H1 (cell line): ENCODE measurements at regions not wholly inside any gene's neighbourhood (a gene's known extent, or its start where the extent isn't known, plus 50 kb on each side); places are given as distances from the start of the nearest gene placed in this dataset.

ENCODE experiments used
- BACH1 ChIP-seq: IDR thresholded peaks from 2 replicates; pipeline ENCODE4 v1.6.1; 2012; ENCODE audit warnings: low read length, improper control_type of control experiment
- GABPA ChIP-seq: IDR thresholded peaks from 2 replicates; pipeline ENCODE4 v1.6.1; 2011; ENCODE audit warnings: mild to moderate bottlenecking, low read length, moderate library complexity, borderline replicate concordance; ENCODE audit not compliant: insufficient read depth
- NANOG ChIP-seq: IDR thresholded peaks from 2 replicates; pipeline ENCODE4 v1.6.1; 2011; ENCODE audit warnings: low read length, low read depth, mild to moderate bottlenecking, inconsistent platforms; ENCODE audit not compliant: insufficient read depth, poor library complexity, severe bottlenecking
- TF ChIP-seq, protein P1 (sequence below), 3 experiments: IDR thresholded peaks; 1 replicate in 2 of 3; 2 replicates in 1 of 3; pipeline versions ENCODE4 v1.5.1 to v1.6.1; 2011; ENCODE audit warnings: low read length in 3 of 3, mild to moderate bottlenecking in 3 of 3, inconsistent platforms in 2 of 3, low read depth in 1 of 3, moderate library complexity in 1 of 3; ENCODE audit not compliant: insufficient read depth in 1 of 3; ENCODE audit errors: control extremely low read depth in 1 of 3

DNA sequence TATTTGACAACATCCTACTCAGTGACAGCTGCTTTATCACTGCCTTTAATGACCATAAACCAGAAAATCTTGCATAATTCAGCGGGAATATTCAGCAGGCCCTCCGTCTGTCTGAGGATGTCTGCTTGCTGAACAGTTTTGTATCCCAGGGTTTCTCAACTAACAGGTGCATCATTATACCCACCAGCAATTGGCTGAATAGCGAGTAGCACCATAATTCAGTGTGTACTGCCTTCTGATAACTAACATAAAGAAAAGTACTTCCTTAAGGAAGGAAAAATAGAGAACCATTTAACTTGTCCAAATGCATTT, 680.1 kb downstream of the GALC start (continued):
- TF ChIP-seq, protein P1, sequence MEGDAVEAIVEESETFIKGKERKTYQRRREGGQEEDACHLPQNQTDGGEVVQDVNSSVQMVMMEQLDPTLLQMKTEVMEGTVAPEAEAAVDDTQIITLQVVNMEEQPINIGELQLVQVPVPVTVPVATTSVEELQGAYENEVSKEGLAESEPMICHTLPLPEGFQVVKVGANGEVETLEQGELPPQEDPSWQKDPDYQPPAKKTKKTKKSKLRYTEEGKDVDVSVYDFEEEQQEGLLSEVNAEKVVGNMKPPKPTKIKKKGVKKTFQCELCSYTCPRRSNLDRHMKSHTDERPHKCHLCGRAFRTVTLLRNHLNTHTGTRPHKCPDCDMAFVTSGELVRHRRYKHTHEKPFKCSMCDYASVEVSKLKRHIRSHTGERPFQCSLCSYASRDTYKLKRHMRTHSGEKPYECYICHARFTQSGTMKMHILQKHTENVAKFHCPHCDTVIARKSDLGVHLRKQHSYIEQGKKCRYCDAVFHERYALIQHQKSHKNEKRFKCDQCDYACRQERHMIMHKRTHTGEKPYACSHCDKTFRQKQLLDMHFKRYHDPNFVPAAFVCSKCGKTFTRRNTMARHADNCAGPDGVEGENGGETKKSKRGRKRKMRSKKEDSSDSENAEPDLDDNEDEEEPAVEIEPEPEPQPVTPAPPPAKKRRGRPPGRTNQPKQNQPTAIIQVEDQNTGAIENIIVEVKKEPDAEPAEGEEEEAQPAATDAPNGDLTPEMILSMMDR (IDR thresholded peaks at IDR 0.05; ENCODE audit: control extremely low read depth in 1 of 3, insufficient read depth in 1 of 3, low read depth in 1 of 3, low read length in 3 of 3): no peak
- TF ChIP-seq GABPA: no peak
- TF ChIP-seq NANOG: no peak
- TF ChIP-seq BACH1: no peak
- TF ChIP-seq, all 59 proteins: peak for 0
